ENCODE measurements at regions not wholly inside any gene's neighbourhood (a gene's known extent, or its start where the extent isn't known, plus 50 kb on each side); places are given as distances from the start of the nearest gene placed in this dataset.

- DNase-seq (ENCODE audit: low spot score), result no peak
Observed at GRCh38 chr2:9137379-9138150, 69.0 kb upstream of the ASAP2 start.

DNA sequence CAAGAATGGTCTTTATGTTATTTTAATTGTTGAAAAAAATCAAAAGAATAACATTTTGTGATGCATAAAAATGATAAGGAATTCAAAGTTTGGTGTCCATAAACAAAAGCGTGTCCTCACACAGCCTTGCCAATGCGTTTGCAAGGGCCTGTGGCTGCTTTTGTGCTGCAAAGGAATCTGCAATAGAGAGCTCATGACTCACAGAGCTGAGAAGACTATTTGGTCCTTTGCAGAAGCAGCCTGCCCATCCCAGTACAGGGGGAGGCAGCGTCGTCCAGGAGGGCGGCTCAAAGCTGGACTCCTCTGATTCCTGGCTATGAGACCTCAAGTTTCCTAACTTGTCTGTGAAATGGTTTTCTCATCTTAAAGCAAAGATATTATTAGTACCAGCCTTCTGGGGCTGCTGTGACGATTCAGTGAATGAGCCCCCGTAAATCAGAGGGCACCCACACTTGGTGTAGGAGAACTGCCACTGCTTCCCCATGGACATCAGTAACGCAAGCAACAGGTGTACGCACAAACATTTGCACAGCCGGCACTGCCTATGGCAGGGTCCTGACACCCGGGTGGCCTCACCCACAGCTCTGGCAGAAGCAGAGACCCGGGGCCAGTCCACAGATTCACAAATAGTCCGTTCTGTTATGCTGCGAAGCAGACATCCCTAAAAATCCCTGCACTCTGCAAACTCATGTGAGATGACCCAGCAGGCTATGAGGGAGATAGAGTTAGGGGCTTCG is 70.6 kb upstream of the ASAP2 start:
- no peak for DNase-seq (ENCODE audit: low spot score)

GRCh38 chr2:9127316-9127715 is 79.3 kb upstream of the ASAP2 start:
- DNase-seq (ENCODE audit: low spot score), result no peak

GRCh38 chr2:9126540-9126939 is 80.1 kb upstream of the ASAP2 start:
- no peak for DNase-seq (ENCODE audit: low spot score)

DNA sequence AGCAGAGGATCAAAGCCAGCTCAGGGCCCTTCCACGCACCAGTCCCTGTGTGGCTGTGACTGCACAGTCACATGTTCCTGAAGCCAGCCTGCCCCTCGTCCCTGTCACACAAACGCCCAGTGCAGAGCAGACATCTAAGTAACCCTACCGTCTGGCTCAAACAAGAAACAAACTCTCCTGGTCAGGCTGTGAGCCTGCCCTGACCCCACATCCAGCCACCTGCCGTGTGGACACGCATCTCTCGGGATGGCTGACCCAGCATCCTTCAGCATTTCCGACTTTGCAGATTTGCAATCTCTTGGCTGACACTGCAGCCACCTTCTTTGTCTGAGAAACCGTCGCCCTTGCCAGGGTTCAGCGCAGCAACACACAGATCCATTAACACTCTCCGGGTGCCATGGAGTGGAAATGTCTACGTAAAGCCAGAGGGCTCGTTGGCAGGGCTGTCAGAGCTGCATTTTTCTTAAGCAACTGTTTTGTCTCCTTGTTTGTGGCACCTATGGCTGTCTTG is 82.3 kb upstream of the ASAP2 start:
- DNase-seq (ENCODE audit: low spot score), result no peak

- no peak for DNase-seq (ENCODE audit: low spot score)
Observed at GRCh38 chr2:9123069-9123468, 83.5 kb upstream of the ASAP2 start.

- no peak for DNase-seq (ENCODE audit: low spot score)
Observed at GRCh38 chr2:9122367-9122766, 84.2 kb upstream of the ASAP2 start.

- DNase-seq (ENCODE audit: low spot score), result no peak
Observed at GRCh38 chr2:9118383-9118960, 88.1 kb upstream of the ASAP2 start.

GRCh38 chr2:9115229-9115628 is 91.4 kb upstream of the ASAP2 start:
- no peak for DNase-seq (ENCODE audit: low spot score)

DNA sequence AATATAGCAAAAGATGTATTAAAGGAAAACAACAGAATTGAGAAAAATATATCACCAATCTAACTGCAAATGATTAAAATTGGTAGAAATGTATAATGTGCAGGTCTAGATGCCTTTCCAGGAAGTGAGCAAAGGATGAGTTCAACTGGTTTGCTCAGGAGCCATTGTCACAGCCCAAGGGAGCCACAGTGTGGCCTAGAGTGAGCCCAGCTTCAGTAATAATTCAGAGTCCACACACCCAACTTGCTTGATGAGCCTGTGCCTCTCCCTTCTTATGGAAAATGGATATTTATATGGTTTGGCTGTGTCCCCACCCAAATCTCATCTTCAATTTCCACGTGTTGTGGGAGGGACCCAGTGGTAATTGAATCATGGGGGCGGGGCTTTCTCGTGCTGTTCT is 92.2 kb upstream of the ASAP2 start:
- peak; percentile 3 for DNase-seq (ENCODE audit: low spot score)

DNA sequence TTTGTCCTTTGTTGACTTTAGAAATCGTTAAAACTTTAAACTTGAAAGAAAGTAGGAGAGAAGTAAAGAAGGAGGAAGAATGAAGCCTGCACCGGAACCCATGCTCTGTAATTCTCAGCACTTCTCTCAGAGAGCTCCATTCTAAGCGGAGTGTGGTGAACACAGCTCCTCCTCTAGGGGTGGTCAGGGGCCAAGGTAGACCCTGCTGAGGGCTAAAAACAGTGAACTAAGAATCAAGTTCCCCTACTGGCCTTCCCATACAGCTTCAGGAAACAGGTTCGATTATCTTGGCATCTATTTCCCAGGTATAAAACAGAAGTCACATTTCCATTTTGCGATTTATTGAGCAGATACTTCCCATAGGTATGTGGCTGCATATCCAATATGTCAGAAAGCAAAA is 92.7 kb upstream of the ASAP2 start:
- peak; percentile 2 for DNase-seq (ENCODE audit: low spot score)

GRCh38 chr2:9113262-9113661 is 93.3 kb upstream of the ASAP2 start:
- DNase-seq (ENCODE audit: low spot score), result peak; percentile 72

DNA sequence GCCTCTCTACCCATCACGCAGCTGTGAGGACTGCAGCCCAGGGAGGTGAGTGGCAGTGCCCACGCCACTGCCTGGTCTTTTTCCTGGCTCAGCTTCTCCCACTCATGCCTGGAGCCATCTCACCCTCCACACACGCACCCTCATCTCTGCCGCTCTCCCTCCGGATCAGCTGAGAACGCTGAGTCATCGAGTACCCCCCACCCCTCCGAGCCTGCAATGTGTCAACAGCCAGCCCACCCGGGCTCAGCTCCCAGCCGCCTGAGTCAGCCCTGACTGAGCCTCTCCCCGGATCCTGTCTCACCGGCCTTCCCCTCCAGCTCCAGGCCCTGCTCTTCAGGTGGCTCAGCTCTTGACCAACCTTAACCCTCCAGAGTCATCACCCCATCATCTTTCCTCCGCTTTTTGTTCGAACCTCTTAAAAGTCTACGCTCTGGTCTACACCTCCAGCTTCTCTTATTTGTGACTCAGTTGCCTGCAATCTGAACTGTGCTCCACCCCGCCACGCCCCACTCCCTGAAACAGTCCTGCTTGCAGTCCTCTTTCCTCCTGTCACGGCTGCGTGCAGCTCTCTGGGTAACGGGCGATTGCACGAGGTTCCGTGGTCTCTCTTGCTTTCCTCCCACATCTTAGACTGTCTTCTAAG is 94.4 kb upstream of the ASAP2 start:
- DNase-seq (ENCODE audit: low spot score), result peak; percentile 87

DNA sequence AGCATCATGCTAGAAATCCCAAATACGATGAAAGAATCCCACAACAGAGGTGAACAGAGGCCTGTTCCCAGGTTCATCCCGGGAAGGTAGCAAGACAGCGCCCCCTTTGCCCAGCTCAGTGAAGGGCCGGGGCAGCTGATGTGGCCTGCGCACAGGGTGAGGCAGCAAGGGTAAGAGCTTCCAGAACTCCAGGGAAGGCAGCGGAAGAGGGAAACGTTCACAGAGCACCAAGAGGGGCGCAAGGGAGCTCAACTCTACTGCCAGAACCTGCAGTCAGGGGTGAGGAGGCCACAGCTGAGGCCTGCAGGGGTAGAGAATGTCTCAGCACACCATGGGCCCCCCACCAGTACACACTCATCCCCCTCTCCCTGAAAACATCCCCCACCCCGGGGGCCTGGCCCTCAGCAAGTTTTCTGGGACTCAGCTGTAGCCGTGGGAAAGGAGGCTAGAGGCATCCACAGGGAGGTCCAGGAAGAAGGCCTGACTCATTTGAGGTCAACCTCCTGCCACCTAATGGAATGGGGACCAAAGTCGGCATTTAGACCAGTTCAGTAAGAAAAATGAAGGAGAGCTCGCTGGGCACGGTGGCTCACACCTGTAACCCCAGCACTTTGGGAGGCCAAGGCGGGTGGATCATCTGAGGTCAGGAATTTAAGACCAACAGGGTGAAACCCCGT is 95.6 kb upstream of the ASAP2 start:
- no peak for DNase-seq (ENCODE audit: low spot score)

GRCh38 chr2:9110346-9110884 is 96.2 kb upstream of the ASAP2 start:
- no peak for DNase-seq (ENCODE audit: low spot score)

GRCh38 chr2:9109871-9110270 is 96.7 kb upstream of the ASAP2 start:
- no peak for DNase-seq (ENCODE audit: low spot score)

DNA sequence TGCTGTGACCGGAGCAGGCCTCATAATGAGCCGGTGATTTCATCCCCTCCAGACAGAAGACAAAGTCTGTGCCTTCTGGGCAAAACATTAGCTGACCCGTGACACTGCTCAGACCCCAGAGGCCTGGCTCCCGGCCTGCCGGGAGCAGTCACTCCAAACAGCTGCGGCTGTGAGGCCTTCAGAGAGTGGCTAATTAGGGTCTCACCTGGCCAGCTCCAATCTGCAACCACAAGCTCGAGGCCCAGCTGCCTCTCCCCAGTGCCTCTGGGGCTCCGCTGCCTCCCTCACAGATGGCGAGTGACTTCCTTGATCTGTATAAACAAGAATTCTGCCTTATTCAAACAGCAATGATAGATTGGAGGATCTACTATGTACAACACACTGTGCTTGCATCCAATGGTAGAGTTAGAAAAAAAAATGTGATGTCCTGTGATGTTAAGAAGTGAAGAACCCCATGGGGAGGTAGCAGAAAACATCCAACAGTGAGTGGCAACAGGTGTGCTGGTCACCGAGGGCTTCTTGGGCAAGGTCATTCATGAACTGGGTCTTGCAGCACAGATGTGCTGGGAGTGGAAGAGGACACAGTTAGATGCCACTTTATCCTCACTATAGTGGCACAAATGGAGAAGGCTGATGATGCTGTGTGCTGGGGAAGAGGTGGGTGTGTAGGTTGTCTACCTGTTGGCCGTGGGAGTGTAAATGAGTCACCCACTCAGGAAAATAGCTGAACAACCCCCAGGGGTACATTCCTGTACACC is 98.2 kb upstream of the ASAP2 start:
- DNase-seq (ENCODE audit: low spot score), result no peak

DNA sequence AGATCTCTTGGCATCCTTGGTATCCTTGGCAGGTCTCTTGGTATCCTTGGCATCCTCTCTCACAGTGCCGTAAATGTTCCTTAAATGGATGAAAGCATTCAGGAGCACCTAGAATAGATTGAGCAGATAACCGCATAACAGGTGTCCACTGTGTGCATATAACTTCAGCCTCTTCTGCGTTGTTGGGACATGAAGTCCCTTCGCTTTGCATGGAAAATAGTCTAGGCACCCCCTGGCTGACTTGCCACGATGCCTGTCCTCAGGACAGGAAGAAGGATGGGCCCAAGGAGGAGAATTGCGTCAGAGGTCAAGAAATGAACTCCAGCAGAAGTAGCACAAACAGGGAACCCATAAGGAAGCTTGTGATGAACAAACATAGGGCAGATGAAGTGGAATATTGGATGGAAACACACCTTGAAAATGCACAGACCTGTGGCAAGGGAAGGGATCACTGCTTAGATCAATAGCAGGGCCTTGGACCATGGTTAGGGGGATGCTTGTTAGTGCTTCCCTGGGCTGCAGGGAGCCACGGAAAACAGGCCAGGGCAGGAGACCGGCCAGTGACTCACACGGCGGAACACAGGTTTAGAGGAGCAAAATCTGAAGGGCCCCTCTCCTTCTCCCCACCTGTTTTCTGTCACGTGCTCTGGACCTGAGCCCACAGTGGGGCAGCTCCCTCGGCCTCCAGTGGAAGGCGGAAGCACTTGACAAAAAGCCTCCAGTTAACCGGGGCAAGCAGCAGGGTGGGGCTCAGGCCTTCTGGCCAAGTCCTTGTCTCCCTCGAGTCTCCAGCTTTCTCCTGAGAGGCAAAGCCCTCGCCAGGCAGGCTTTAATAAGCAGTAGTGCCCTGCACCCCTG is 99.2 kb upstream of the ASAP2 start:
- DNase-seq (ENCODE audit: low spot score), result no peak

Measured in mesenteric fat pad (tissue), 1 donor.